HG03066 (cell line): ENCODE measurements at regions not wholly inside any gene's neighbourhood (a gene's known extent, or its start where the extent isn't known, plus 50 kb on each side); places are given as distances from the start of the nearest gene placed in this dataset.
"Not testable (repeated sequence)": the region's sequence is repeated elsewhere in the genome, so short reads cannot be mapped to it uniquely, and the experiment has no call there.

ENCODE experiments used
- ATAC-seq: cut with Tn5 transposase; IDR thresholded peaks from one replicate; pipeline ENCODE4 v1.9.1; 2021; ENCODE audit warnings: low read depth; ENCODE audit not compliant: unreplicated experiment

DNA sequence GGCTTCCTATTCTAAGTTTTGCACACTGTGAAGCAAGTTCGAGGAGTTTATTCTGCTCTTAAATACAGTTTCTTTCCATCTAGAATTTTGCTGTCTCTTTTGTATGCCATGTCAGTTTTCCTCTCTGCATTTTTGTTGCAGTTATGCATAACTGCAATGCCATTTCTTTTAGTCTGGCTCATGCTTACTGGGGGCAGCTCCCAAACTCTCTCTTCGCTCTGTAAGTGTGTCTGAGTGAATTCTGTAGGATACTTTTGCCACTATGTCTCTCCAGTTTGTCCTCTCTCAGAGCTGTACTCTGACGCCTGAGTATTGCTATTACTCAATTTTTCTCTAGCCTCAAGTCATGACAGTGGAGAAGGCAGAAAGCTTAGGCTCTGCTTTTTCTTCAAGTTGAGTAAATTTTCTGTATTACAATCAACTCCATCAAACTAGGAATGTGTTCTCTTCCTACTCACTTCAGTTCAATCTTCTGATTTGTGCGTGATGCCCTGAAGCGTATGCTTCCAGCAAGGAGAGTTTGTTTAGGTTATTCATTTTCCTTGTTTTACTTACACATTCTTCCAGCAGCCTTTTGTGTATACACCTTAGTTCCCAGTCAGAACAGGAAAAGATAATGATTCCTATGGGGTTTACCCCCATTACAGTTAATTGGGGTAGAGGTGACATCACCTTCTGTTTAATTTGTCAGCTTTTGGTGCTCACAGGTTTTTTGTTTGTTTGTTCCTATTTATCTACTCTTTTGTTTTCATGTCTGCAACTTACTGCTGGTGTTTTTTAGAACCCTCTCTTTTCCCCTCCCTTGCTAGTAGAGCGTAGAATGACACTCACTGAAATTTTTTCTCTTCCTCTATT lies 430.9 kb downstream of the BCKDHB start:
- ATAC-seq: no peak

DNA sequence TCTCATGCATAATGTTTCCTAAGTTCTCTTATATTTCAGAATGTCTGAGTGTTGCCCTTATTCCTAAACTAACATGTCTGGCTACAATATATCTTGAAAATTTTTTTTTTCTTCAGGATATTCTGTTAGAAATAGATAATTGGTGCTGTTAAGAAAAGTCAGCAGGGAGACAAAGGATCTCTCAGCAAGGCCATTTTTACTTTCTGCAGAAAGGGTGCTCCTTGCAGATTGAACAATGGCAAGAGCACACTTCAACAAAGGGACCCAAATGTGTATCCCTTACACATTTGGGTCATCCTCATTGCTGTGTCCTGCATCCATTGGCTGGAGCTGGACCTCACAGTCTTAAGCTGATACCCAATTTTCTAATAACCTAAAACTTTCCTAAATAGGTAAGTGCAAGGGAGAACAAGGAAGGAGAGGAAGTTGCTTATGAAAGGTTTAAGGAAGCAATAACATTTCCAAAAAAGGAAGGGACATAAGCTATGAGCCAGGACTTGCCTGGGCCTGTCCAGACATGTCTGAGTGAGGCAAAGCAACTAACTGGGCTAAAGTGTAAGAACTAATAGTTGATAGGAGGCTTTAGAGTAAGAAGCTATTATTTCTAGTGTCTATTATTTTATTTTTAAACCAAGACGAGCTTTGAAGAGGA lies 429.6 kb downstream of the BCKDHB start:
- no peak for ATAC-seq

DNA sequence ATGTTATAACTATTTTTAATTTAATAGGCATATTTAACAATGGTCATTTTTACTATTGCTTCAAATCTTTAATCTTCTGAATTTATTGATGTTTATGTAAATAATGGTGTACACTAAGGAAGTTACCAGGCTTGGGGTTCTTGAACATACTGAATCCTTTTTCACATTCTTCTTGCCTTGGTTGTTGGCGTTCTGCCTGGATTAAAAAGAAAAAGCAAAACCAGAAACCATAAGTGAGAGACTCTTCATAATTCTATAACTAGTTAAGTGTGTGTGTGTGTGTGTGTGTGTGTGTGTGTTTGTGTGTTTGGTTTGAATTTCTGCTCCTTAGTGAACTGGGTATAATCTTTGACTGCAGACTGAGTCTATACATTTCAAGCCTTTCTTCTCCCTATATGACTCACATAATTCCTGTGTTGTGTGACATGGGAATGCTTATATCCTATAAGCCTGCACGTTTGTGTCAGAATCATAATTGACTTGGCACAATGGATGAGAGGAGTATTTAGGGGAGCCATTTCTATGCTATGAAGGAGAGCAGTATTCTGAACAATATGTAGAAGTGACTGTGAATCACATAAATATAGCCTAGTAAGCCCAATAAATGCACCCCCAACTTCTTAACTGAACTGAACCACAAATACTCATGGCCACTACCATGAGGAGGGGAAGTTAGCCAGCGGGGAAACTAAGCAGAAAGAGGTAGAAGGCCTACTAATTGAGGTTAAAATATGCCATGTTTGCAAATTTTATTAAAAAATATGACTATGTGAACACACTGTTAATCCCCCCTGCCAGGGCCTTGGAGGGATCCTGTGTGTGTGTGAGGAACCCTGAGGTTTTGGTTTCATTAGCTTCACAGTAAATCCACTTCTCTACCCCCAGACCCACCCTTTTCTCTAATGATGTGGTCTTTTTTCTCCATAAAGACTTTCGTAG lies 425.5 kb downstream of the BCKDHB start:
- no peak for ATAC-seq

DNA sequence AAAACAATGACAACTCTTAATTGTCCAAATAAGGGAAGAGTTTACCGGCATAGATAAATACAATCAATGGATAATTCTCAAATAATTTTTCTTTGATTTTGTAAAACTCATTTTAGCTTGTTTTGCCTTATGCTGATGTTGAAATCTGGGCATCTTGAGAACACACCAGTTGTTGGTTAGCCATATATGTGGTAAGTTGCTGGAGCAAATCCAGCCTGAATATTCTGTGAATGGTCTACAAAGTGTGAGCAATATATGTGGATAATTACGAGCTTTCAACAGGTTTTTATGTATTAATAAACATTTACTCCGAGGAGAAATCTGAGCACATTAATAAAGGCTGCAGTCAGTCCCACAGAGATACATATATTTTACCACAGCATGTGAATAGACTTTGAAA lies 423.6 kb downstream of the BCKDHB start:
- no peak for ATAC-seq

DNA sequence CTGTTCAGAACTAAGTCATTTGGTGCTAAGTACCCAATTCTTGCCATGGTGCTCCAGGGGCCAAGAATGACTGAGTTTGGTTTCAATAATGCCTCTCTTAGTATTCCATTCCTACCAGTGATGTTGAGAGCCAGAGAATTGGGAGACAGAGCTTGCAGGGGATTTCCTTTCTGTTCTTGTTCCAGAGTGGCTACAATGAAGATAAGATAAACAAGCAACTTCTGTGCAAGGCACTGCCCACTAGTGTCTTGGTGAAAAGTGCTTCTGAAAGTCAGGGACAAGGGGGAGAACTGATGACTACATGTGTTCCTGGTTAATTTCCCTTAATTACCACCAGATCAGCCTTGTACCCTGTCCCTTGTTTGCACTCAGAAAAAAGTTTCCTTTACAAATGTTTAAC lies 421.6 kb downstream of the BCKDHB start:
- ATAC-seq: no peak

DNA sequence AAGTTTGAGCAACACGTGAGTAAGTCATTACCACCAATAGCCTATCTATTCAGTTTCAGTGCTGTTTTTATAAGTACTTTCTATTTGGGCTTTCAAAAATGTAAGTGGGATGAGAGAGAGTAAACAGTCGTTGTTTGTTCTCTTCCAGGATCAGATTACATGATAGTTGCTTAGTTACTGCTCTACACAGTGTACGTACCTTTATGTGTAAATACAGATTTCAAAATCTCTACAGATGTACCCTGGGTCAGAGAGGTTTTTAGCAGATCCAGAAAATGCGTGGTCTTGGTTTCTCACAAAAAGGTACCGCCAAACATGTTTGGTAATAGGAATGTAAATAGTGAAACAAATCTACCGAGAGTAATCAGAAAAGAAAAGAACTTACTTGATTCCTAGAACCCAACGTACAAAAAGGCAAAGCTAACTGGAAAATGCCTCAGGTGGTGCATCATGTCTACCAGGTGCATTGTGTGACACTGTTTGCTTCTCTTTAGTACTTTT lies 421.1 kb downstream of the BCKDHB start:
- ATAC-seq: no peak

DNA sequence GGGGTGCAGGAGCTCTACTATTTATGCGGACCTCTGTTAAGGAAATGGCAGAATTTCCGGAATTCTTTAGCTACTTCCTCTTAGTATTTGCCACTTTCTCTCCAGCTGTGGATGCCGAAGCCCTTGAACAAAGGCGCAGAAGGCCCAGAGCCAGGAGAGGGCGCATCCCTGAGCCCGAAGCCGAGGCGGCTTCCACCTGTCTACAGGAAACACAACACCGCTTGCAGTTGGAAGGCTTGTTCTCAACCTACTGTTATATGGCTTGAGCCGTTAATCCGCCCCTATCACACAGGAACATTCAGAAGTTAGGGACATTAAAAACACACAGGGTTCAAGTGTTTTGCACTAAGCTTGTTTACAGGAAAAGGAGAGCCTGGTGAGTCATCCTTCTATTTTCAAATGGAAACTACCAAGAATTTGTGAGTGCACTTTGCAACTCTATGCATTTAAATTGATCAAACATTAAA lies 417.1 kb downstream of the BCKDHB start:
- ATAC-seq: no peak

DNA sequence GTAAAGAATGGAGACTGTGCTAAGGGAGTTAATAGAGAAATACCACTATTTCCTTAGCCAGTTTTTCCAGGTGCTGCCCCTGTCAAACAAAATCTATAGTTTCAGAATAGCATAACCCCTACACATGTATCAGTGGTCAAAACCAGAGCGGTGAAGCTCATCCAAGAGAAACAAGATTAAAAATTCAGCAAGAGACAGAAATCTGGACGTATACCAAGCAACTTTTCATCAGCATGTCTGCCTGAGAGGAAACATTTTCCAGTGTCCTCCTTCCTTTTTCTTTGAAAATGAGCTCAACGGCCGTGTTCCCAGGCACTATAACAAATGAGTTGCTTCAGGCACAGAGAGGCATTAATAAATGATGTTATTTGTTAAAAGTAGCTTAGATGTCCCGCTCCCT lies 416.5 kb downstream of the BCKDHB start:
- no peak for ATAC-seq

DNA sequence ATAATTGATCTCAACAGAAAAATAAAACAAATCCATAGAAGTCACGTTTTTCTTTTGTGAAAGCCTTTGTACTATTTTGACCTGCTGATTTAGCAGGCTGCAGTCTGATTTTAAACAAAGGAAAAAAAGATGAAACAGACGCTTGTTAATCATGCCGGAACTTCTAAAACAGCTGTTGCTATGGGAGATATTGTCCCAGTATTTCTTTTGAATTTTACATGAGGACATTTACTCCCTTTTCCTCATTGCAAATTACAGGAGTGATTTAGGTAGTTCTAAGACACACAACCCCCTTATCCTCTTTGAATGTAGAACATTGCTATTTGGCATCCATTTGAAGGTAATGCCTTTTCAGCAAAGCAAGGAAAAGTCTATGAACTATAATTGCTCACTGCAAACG lies 416.1 kb downstream of the BCKDHB start:
- ATAC-seq: no peak

DNA sequence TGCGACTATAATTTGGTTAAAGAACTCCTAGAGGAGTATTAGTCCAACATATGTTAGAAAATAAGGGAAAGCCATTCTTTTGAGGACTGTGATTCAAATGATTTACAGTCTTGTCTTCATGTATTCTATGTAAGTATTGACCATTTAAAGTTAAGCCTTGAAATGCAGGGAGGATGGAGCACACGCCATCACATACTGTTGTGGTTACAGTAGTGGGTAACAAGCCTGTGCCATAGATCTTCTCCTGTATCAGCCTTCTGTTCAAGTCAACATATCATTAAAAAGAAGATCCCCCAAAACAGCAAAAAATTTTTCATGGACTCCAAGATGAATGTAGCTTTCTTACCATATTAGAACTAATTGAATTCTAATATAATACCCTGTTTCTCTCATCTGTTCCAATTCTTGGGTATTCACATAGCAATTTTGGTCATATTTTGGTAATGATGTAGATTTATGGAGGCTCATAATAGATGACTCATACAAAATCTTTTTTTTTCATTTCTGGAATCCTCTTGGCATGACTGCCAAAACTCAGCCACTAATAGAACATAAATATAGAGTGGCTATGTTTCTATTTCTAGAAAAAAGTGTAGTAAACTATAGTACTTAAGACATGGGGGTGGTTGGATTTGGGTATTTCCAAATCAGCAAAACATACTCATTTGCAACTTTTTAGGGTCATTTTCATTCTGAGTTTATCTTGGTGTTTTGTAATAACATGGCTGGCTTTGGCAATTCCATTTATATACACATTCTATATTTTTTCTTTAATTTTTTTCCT lies 413.5 kb downstream of the BCKDHB start:
- ATAC-seq: no peak

DNA sequence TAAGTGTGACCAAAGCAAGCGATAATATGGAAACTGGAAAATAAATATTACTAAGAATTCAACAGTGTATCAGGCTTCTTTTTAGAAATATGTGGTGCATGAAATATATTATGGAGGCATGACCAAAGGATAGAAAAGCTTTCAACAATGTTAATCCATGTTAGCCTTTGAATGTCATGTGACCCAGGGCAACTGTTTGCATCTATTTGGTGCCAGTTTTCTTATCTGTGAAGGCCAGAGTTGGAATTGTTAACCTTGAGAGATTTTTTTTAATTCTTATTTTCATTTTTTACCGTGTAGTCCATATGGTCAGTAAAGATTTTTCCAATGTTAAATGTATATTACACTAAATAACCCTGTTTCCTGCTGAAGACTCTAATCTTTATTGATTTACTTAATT lies 411.1 kb downstream of the BCKDHB start:
- ATAC-seq: no peak

DNA sequence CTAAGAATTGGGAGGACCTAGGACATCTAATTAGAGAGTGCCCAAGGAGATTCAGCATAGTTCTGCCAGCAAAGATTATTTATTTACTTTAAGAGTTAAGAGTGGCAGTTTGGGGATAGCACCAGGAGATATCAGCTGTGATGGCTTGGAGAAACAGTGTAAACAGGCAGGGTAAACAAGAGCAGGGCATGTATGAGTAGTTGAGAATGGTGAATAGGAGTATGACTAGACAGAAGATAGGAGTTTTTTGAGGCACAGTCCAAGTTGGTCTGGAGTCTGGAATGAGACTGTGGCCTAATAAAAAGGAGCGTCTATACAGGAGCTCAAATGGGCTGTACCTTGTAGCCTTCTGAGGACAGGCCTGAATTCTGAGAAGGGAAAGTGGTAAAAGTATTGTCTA lies 404.1 kb downstream of the BCKDHB start:
- ATAC-seq: not testable (repeated sequence)

DNA sequence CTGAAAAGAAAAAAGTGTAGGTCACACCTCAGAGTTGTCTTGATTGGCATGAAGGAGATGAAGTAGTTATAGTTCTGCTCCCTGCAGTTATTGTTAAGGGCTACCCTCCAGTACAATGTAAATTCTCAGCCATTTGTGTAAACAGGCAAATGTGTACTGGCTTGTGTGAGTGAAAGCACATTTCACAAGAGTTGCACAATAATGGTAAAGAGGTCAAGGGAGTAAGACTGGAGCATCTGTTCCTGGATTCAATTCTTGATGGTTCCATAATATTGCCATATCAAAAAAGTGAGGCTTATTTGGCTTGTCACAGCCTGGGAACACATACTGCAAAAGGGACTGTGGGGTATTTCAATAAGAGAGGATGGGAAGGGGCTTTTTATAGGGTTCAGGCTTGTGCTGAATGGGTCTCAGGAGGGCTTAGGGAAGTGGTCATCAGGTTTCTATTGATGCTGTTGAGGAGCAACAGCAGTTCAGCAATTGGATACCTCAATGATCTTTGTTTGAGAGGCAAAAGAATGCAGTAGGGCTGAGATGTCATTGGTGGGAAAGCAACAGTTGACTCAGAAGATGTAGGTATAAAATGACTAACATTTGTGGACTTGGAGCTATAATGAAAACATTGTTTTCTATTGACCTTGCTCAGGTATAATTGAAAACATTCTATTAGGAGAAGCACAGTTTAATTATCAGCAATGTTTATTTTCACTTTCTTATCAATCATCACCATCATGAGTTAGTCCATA lies 402.6 kb downstream of the BCKDHB start:
- ATAC-seq: no peak

DNA sequence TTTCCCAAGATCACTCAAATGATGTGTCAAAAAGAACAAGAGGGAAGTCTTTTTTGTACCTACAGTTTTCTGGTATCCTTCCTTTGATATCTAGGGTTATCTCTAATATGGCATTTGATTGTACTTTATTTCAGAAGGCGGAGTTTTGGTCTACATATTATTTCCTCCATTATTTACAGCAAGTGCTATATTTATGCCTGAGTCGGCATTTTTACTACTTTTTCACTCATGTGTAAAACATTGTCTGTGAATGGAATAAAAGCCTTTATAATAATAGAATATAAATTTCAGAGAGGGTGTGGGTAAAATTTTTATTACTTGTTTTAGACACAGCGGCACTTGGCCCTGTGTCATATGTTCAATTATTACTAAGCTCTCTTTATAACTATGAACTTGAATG lies 398.4 kb downstream of the BCKDHB start:
- no peak for ATAC-seq

DNA sequence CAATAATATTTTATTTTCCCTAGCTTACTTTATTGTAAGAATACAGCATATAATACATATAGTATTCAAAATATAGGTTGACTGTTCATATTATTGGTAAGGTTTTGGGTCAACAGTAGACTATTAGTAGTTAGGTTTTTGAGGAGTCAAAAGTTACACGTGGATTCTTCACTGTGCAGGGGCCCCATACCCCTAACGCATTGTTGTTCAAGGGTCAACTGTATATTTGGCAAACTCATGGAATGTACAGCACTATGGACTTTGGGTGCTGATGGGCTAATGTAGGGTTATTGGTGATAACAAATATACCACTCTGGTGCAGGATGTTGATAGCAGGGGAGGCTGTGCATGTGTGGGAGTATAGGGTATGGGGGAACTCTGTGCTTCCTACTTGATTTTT lies 397.2 kb downstream of the BCKDHB start:
- no peak for ATAC-seq

DNA sequence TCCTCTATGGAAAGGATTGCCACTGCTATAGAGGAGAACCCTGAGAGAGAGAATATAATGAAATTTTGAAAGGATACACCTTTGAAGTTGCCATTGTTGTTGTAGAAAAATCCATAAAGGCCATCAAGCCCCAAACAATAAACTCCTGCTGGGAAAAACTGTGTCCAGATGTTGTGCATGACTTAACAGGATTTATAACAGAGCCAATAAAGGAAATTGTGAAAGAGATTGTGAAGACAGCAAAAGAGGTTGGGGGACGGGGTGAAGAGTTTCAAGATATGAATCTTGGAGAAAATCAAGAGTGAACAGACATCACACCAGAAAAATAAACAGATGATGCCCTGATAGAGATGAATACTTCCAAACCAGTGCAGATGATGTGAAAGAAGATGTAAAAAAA lies 396.4 kb downstream of the BCKDHB start:
- ATAC-seq: no peak

DNA sequence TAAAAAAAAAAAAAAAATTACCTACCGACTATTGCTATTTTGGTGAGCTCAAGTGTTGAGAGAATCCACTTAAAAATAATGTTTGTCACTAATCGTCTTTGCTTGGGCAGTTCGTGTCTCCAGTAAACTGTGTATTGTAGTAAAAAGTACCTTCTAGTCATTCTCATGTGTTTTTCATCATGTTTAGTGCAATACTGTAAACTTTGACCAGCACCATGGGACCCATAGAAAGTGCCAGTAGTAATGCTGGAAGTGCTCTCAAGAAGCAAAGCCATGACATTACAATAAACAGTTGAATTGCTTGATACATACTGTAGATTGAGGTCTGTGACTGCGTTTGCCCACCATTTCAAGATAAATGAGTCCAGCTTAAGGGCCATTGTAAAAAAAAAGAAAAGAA lies 395.2 kb downstream of the BCKDHB start:
- ATAC-seq: no peak

DNA sequence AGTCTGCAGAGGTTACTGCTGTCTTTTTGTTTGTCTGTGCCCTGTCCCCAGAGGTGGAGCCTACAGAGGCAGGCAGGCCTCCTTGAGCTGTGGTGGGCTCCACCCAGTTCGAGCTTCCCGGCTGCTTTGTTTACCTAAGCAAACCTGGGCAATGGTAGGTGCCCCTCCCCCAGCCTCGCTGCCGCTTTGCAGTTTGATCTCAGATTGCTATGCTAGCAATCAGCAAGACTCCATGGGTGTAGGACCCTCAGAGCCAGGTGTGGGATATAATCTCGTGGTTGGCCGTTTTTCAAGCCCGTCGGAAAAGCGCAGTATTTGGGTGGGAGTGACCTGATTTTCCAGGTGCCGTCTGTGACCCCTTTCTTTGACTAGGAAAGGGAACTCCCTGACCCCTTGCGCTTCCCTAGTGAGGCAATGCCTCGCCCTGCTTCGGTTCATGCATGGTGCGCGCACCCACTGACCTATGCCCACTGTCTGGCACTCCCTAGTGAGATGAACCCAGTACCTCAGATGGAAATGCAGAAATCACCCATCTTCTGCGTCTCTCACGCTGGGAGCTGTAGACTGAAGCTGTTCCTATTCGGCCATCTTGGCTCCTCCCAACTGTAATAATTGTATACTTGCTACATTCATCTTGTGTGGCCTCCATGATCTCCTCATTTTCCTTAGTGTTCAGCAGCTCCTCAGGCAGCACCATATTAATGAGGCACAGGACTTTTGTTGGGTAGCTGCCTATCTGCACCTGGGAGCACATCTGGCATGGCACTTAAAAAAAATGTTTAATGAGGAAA lies 391.4 kb downstream of the BCKDHB start:
- ATAC-seq: not testable (repeated sequence)
